Kidney (tissue), 13 donors: ENCODE measurements at regions not wholly inside any gene's neighbourhood (a gene's known extent, or its start where the extent isn't known, plus 50 kb on each side); places are given as distances from the start of the nearest gene placed in this dataset.

Experiments
- DNase-seq, 5 donors: peaks; one replicate each; pipeline ENCODE4 v3.0.0-alpha.2; 2013 to 2020
- FAIRE-seq: peaks from 2 replicates; lab custom pipeline; 2012; peaks lifted over from hg19 to GRCh38; lab: Jason Lieb, UNC
- H3K27ac ChIP-seq, 2 donors: one replicate each; pipeline ENCODE4 v1.7.0; 2013; ENCODE audit warnings: low read depth in 2 of 2, low read length in 2 of 2, inconsistent platforms in 1 of 2
- H3K27me3 ChIP-seq: one replicate; pipeline ENCODE4 v1.7.1; 2013; ENCODE audit warnings: low read length, inconsistent platforms; ENCODE audit not compliant: control insufficient read depth, insufficient read depth
- H3K36me3 ChIP-seq, 3 donors: one replicate each; pipeline versions ENCODE4 v1.7.0 to v1.7.1; 2013; ENCODE audit warnings: low read length in 3 of 3, control low read depth in 1 of 3, inconsistent platforms in 1 of 3; ENCODE audit not compliant: insufficient read depth in 3 of 3, control insufficient read depth in 2 of 3
- H3K4me1 ChIP-seq, 3 donors: one replicate each; pipeline versions ENCODE4 v1.7.0 to v1.7.1; 2013; ENCODE audit warnings: low read length in 3 of 3, inconsistent platforms in 1 of 3, low read depth in 1 of 3; ENCODE audit not compliant: control insufficient read depth in 2 of 3, insufficient read depth in 2 of 3
- H3K4me3 ChIP-seq, 3 donors: one replicate each; pipeline versions ENCODE4 v1.7.0 to v1.8.1; 2013; ENCODE audit warnings: low read length in 3 of 3, control low read depth in 1 of 3, inconsistent platforms in 1 of 3
- H3K9ac ChIP-seq, 3 donors: one replicate each; pipeline versions ENCODE4 v1.7.0 to v1.7.1; 2013; ENCODE audit warnings: low read length in 3 of 3, control low read depth in 1 of 3, inconsistent platforms in 1 of 3
- H3K9me3 ChIP-seq, 3 donors: one replicate each; pipeline versions ENCODE4 v1.7.0 to v1.7.1; 2013; ENCODE audit warnings: low read length in 3 of 3, control low read depth in 1 of 3, inconsistent platforms in 1 of 3; ENCODE audit not compliant: control insufficient read depth in 2 of 3, insufficient read depth in 1 of 3
- CTCF ChIP-seq: IDR thresholded peaks from 3 replicates; pipeline ENCODE4 v1.5.1; 2012; ENCODE audit warnings: mild to moderate bottlenecking, moderate library complexity, borderline replicate concordance; ENCODE audit not compliant: insufficient read depth; ENCODE audit errors: extremely low read depth
- intact Hi-C: fragments of 100-400 bp; cut with DNase I; formaldehyde crosslinking; loops from one replicate; pipeline ENCODE4 v1.11.1; 2022
- donor health status: control.
- donor health status: control.
- donor health status: control.
- donor health status: control.
- donor health status: control.
- donor health status: DM: yes; HTN: yes; CAD: no.
- donor health status: Normal renal cell carcinoma (clear cell type).

- intact Hi-C loops = no loop called here
- H3K9me3 ChIP-seq = no peaks in the 10 kb centered on the region
- FAIRE-seq (no peak), DNase-seq (no peak)
- H3K27me3 ChIP-seq = no peaks in the 10 kb centered on the region
- H3K9ac ChIP-seq = no peak overlapping the region
- H3K36me3 ChIP-seq = no peaks in the 10 kb centered on the region
- no peak overlapping the region for H3K27ac ChIP-seq
- H3K4me3 ChIP-seq = no peak overlapping the region
- no peak for TF ChIP-seq CTCF
- peaks cover 0 to 4% (median 2%) of the 10 kb centered on the region in 3 donors for H3K4me1 ChIP-seq
These were observed 93.7 kb upstream of the ZNF827 start for GRCh38 chr4:146032234-146032860.

GRCh38 chr4:146029939-146030710 lies 91.5 kb upstream of the ZNF827 start:
- intact Hi-C loops = no loop called here
- no peak for TF ChIP-seq CTCF
- Histone ChIP-seq H3K27ac (no peak overlapping the region), H3K9me3 (no peaks in the 10 kb centered on the region), H3K27me3 (no peaks in the 10 kb centered on the region), H3K4me3 (no peak overlapping the region), H3K9ac (no peak overlapping the region), H3K36me3 (no peaks in the 10 kb centered on the region), H3K4me1 (peaks cover 0 to 4% (median 2%) of the 10 kb centered on the region in 3 donors)
- peak in 2 of 5 donors; percentile 25 to 39 for DNase-seq
- no peak for FAIRE-seq

GRCh38 chr4:146029147-146029546 lies 90.5 kb upstream of the ZNF827 start:
- no peak for FAIRE-seq
- no peak for DNase-seq
- H3K4me1 ChIP-seq = peaks cover 0 to 4% (median 2%) of the 10 kb centered on the region in 3 donors
- no peak overlapping the region for H3K27ac ChIP-seq
- intact Hi-C loops = no loop called here
- H3K9me3 ChIP-seq = no peaks in the 10 kb centered on the region
- no peak for TF ChIP-seq CTCF
- H3K4me3 ChIP-seq = no peak overlapping the region
- no peaks in the 10 kb centered on the region for H3K36me3 ChIP-seq
- no peaks in the 10 kb centered on the region for H3K27me3 ChIP-seq
- no peak overlapping the region for H3K9ac ChIP-seq
